HEK293T (cell line): ENCODE measurements at regions not wholly inside any gene's neighbourhood (a gene's known extent, or its start where the extent isn't known, plus 50 kb on each side); places are given as distances from the start of the nearest gene placed in this dataset.

Experiments
- CTCF ChIA-PET: fragments of 350-600 bp; formaldehyde crosslinking; extraction: SDS; loops from one replicate; lab custom pipeline; 2021; ENCODE audit warnings: antibody characterized with exemption, inconsistent platforms; lab: Yijun Ruan, JAX
- POLR2A ChIA-PET: fragments of 350-600 bp; formaldehyde crosslinking; extraction: SDS; loops from one replicate; lab custom pipeline; 2020; ENCODE audit warnings: antibody characterized with exemption, inconsistent platforms; lab: Yijun Ruan, JAX
- DNase-seq: peaks from one replicate; pipeline ENCODE4 v3.0.0; 2012; ENCODE audit warnings: mixed read lengths; ENCODE audit errors: extremely low spot score
- ARNT ChIP-seq: fragments of 450-650 bp; IDR thresholded peaks from 2 replicates; pipeline ENCODE4 v1.6.1; 2017; ENCODE audit warnings: mild to moderate bottlenecking
- BHLHE40 ChIP-seq: fragments of 450-650 bp; IDR thresholded peaks from 2 replicates; pipeline ENCODE4 v1.6.1; 2016; ENCODE audit warnings: mild to moderate bottlenecking, moderate library complexity, borderline replicate concordance
- CTBP1 ChIP-seq: fragments of 450-650 bp; IDR thresholded peaks from 2 replicates; pipeline ENCODE4 v1.6.1; 2016; ENCODE audit warnings: borderline replicate concordance
- ELF4 ChIP-seq: fragments of 450-650 bp; IDR thresholded peaks from 2 replicates; pipeline ENCODE4 v1.6.1; 2017; ENCODE audit warnings: antibody characterized with exemption
- FOXA1 ChIP-seq: fragments of 450-650 bp; IDR thresholded peaks from 2 replicates; pipeline ENCODE4 v1.6.1; 2016; ENCODE audit warnings: mild to moderate bottlenecking
- FOXK2 ChIP-seq: fragments of 450-650 bp; IDR thresholded peaks from 2 replicates; pipeline ENCODE4 v1.6.1; 2016; ENCODE audit warnings: mild to moderate bottlenecking
- FOXM1 ChIP-seq: fragments of 450-650 bp; IDR thresholded peaks from 2 replicates; pipeline ENCODE4 v1.6.1; 2017; ENCODE audit warnings: mild to moderate bottlenecking, borderline replicate concordance
- HDGF ChIP-seq: fragments of 450-650 bp; IDR thresholded peaks from 2 replicates; pipeline ENCODE4 v1.6.1; 2017; ENCODE audit warnings: antibody characterized with exemption, borderline replicate concordance
- L3MBTL2 ChIP-seq: fragments of 450-650 bp; conservative IDR thresholded peaks from 2 replicates; pipeline ENCODE4 v1.6.1; 2016; ENCODE audit warnings: mild to moderate bottlenecking
- LEF1 ChIP-seq: fragments of 450-650 bp; IDR thresholded peaks from 2 replicates; pipeline ENCODE4 v1.6.1; 2017; ENCODE audit warnings: mild to moderate bottlenecking, borderline replicate concordance
- NFRKB ChIP-seq: fragments of 450-650 bp; IDR thresholded peaks from 2 replicates; pipeline ENCODE4 v1.6.1; 2016; ENCODE audit warnings: mild to moderate bottlenecking, moderate library complexity
- SP1 ChIP-seq: fragments of 450-650 bp; IDR thresholded peaks from 2 replicates; pipeline ENCODE4 v1.6.1; 2017
- SUZ12 ChIP-seq: fragments of 450-650 bp; IDR thresholded peaks from 2 replicates; pipeline ENCODE4 v1.6.1; 2016; ENCODE audit warnings: mild to moderate bottlenecking
- TARDBP ChIP-seq: fragments of 450-650 bp; IDR thresholded peaks from 2 replicates; pipeline ENCODE4 v1.6.1; 2016
- ZNF384 ChIP-seq: fragments of 450-650 bp; IDR thresholded peaks from 2 replicates; pipeline ENCODE4 v1.6.1; 2016
- TF ChIP-seq, protein P1 (sequence below): fragments of 450-650 bp; IDR thresholded peaks from 2 replicates; pipeline ENCODE4 v1.6.1; 2016

- TF ChIP-seq BHLHE40 (no peak), ELF4 (no peak), ARNT (no peak), LEF1 (no peak), NFRKB (no peak), SP1 (no peak), HDGF (no peak), FOXK2 (no peak), FOXM1 (no peak), L3MBTL2 (no peak), CTBP1 (no peak)
- ChIA-PET CTCF (no interaction called here), POLR2A (no interaction called here)
- no peak for DNase-seq
Observed at GRCh38 chr7:109076396-109076972, 506.8 kb downstream of the DNAJB9 start.

- no peak for DNase-seq
- TF ChIP-seq ZNF384 (no peak), NFRKB (no peak), ARNT (no peak), SP1 (no peak), L3MBTL2 (no peak), TARDBP (no peak), FOXK2 (no peak), FOXM1 (no peak), BHLHE40 (no peak), HDGF (no peak), ELF4 (no peak), LEF1 (no peak), SUZ12 (no peak), FOXA1 (no peak), CTBP1 (no peak)
- TF ChIP-seq, protein P1, sequence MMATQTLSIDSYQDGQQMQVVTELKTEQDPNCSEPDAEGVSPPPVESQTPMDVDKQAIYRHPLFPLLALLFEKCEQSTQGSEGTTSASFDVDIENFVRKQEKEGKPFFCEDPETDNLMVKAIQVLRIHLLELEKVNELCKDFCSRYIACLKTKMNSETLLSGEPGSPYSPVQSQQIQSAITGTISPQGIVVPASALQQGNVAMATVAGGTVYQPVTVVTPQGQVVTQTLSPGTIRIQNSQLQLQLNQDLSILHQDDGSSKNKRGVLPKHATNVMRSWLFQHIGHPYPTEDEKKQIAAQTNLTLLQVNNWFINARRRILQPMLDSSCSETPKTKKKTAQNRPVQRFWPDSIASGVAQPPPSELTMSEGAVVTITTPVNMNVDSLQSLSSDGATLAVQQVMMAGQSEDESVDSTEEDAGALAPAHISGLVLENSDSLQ: no peak
- POLR2A ChIA-PET: no interaction called here
- CTCF ChIA-PET: interaction anchor here (0.5 kb wide), 1 partner anchor 790 kb away, joined by 4 read pairs; no protein-coding TSS in a partner anchor
Observed at GRCh38 chr7:109091042-109091441, 521.4 kb downstream of the DNAJB9 start.

DNA sequence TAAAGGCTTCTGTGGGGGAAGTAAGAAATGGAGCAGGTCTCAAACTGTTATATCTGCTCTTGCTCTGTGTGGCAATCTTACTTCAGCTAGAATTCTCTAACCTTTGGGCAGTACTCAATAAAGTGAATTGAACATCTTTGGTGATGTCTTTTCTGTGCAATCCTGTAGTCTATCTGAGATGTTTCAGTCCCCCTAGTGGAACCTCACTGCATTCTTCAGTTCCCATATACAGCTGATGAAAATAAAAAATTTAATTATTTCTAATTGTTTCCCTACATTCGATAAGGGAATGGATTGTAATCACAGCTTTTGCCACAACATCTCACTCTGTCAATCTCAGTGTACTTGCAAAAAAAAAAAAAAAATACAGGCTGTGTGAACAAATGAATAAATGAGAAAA is 522.6 kb downstream of the DNAJB9 start:
- no peak for TF ChIP-seq ZNF384
- ChIA-PET POLR2A (no interaction called here), CTCF (no interaction called here)
- no peak for DNase-seq

GRCh38 chr7:109101332-109101731 is 531.7 kb downstream of the DNAJB9 start:
- no peak for DNase-seq
- ChIA-PET POLR2A (no interaction called here), CTCF (no interaction called here)
- TF ChIP-seq ELF4 (no peak), FOXM1 (no peak), BHLHE40 (no peak)
- TF ChIP-seq, protein P1: no peak

DNA sequence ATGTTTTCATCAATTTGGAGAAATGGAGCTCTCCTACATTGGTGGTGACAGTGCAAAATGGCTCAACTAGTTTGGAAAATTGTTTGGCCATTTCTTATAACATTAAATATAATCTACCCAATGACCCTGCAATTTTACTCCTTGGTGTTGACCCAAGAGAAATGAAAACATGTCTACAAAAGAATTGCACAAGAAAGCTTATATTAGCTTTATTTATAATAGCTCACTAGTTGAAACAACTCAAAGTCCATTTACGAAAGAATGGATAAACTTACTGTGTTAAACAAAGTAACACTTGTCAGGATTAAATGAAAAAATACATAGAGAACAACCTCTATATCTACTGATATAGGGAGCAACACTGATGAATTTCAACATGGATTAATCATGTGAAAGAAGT is 539.9 kb downstream of the DNAJB9 start:
- no peak for TF ChIP-seq SP1
- TF ChIP-seq FOXM1: no peak
- no peak for TF ChIP-seq CTBP1
- TF ChIP-seq ARNT: no peak
- no peak for TF ChIP-seq FOXK2
- TF ChIP-seq, protein P1: no peak
- no peak for TF ChIP-seq L3MBTL2
- no peak for TF ChIP-seq TARDBP
- TF ChIP-seq NFRKB: no peak
- no peak for TF ChIP-seq HDGF
- TF ChIP-seq FOXA1: no peak
- TF ChIP-seq BHLHE40: no peak
- TF ChIP-seq LEF1: no peak
- TF ChIP-seq ZNF384: no peak
- TF ChIP-seq ELF4: no peak
- no peak for TF ChIP-seq SUZ12
- no peak for DNase-seq
- ChIA-PET CTCF (no interaction called here), POLR2A (no interaction called here)

- ChIA-PET CTCF (no interaction called here), POLR2A (no interaction called here)
- no peak for TF ChIP-seq FOXK2
- TF ChIP-seq SUZ12: no peak
- TF ChIP-seq, protein P1: no peak
- no peak for TF ChIP-seq TARDBP
- no peak for TF ChIP-seq SP1
- TF ChIP-seq ELF4: no peak
- TF ChIP-seq FOXA1: no peak
- no peak for TF ChIP-seq HDGF
- TF ChIP-seq CTBP1: no peak
- TF ChIP-seq BHLHE40: no peak
- no peak for TF ChIP-seq FOXM1
- no peak for TF ChIP-seq ZNF384
- TF ChIP-seq L3MBTL2: no peak
- TF ChIP-seq LEF1: no peak
- TF ChIP-seq NFRKB: no peak
- TF ChIP-seq ARNT: no peak
- no peak for DNase-seq
Observed at GRCh38 chr7:109111086-109111485, 541.4 kb downstream of the DNAJB9 start.
